IMR-90 (cell line): ENCODE measurements at regions not wholly inside any gene's neighbourhood (a gene's known extent, or its start where the extent isn't known, plus 50 kb on each side); places are given as distances from the start of the nearest gene placed in this dataset.

ENCODE experiments used
- ATAC-seq: fragments of 200-7000 bp; cut with Tn5 transposase; 2 replicates; pipeline ENCODE4 v1.9.1; 2020; ENCODE audit warnings: low read depth, mild to moderate bottlenecking, moderate library complexity
- BruUV-seq: library from RNA; stranded (reverse); fragments of 400-500 nt; replicated peaks from 2 replicates; lab custom pipeline; 2021; lab: Mats Ljungman, UMichigan
- CTCF ChIA-PET: fragments of 300-600 bp; formaldehyde crosslinking; extraction: SDS; loops from one replicate; lab custom pipeline; 2021; ENCODE audit warnings: antibody characterized with exemption; lab: Yijun Ruan, JAX
- POLR2A ChIA-PET: fragments of 300-600 bp; sonication (Branson Sonifier 250); formaldehyde crosslinking; loops from one replicate; lab custom pipeline; 2022; ENCODE audit warnings: antibody characterized with exemption; ENCODE audit not compliant: unreplicated experiment; lab: Charles Lee
- DNase-seq: peaks from one replicate; pipeline ENCODE4 v3.0.0; 2013
- H2AFZ ChIP-seq: replicated peaks from 2 replicates; pipeline ENCODE3; 2013; ENCODE audit warnings: low read length, mild to moderate bottlenecking; ENCODE audit not compliant: poor library complexity
- H2AK5ac ChIP-seq: 2 replicates; pipeline ENCODE4 v1.6.1; 2013; ENCODE audit warnings: low read depth, low read length, inconsistent platforms
- H2AK9ac ChIP-seq: replicated peaks from 2 replicates; pipeline ENCODE3; 2013; ENCODE audit warnings: mild to moderate bottlenecking, low read depth, low read length, moderate library complexity; ENCODE audit not compliant: poor library complexity
- H2BK120ac ChIP-seq: 2 replicates; pipeline ENCODE4 v1.6.1; 2013; ENCODE audit warnings: low read depth, low read length, inconsistent platforms
- H2BK15ac ChIP-seq: 3 replicates; pipeline ENCODE4 v1.6.1; 2013; ENCODE audit warnings: low read depth, low read length, inconsistent platforms
- H2BK20ac ChIP-seq: 2 replicates; pipeline ENCODE4 v1.6.1; 2013; ENCODE audit warnings: low read depth, mild to moderate bottlenecking, inconsistent platforms, low read length, moderate library complexity
- H2BK5ac ChIP-seq: 2 replicates; pipeline ENCODE4 v1.6.1; 2013; ENCODE audit warnings: mild to moderate bottlenecking, low read depth, low read length, inconsistent platforms; ENCODE audit not compliant: poor library complexity, severe bottlenecking
- H3K14ac ChIP-seq: replicated peaks from 2 replicates; pipeline ENCODE4 v1.6.1; 2013; ENCODE audit warnings: low read depth, low read length, inconsistent platforms
- H3K18ac ChIP-seq: 2 replicates; pipeline ENCODE4 v1.6.1; 2013; ENCODE audit warnings: low read depth, low read length, control low read depth
- H3K23ac ChIP-seq: 2 replicates; pipeline ENCODE4 v1.6.1; 2013; ENCODE audit warnings: low read depth, low read length, inconsistent platforms
- H3K27ac ChIP-seq: 2 replicates; pipeline ENCODE4 v1.5.1; 2013; ENCODE audit warnings: mild to moderate bottlenecking, control low read depth, low read length; ENCODE audit not compliant: insufficient read depth
- H3K27me3 ChIP-seq: 2 replicates; pipeline ENCODE4 v1.6.1; 2013; ENCODE audit warnings: low read length; ENCODE audit not compliant: control insufficient read depth, insufficient read depth
- H3K36me3 ChIP-seq: 2 replicates; pipeline ENCODE4 v1.6.1; 2013; ENCODE audit warnings: low read length, mixed read lengths; ENCODE audit not compliant: control insufficient read depth, insufficient read depth
- H3K4ac ChIP-seq: 2 replicates; pipeline ENCODE4 v1.6.1; 2013; ENCODE audit warnings: low read depth, low read length, inconsistent platforms
- H3K4me1 ChIP-seq: 2 replicates; pipeline ENCODE4 v1.6.1; 2013; ENCODE audit warnings: low read length, mixed read lengths; ENCODE audit not compliant: control insufficient read depth, insufficient read depth
- H3K4me2 ChIP-seq: 2 replicates; pipeline ENCODE4 v1.6.1; 2013; ENCODE audit warnings: low read depth, mild to moderate bottlenecking, control low read depth, low read length, moderate library complexity
- H3K4me3 ChIP-seq: 2 replicates; pipeline ENCODE4 v1.5.1; 2013; ENCODE audit warnings: low read depth, mild to moderate bottlenecking, control low read depth, low read length, moderate library complexity; ENCODE audit not compliant: insufficient read depth
- H3K56ac ChIP-seq: 2 replicates; pipeline ENCODE4 v1.6.1; 2013; ENCODE audit warnings: low read length, inconsistent platforms; ENCODE audit not compliant: insufficient read depth; ENCODE audit errors: extremely low read depth
- H3K79me1 ChIP-seq, 2 experiments: 2 replicates each; pipeline ENCODE4 v1.6.1; 2013; ENCODE audit warnings: low read length in 2 of 2, inconsistent platforms in 1 of 2, low read depth in 1 of 2
- H3K9ac ChIP-seq: 2 replicates; pipeline ENCODE4 v1.6.1; 2013; ENCODE audit warnings: low read depth, low read length, control low read depth
- H3K9me1 ChIP-seq: 2 replicates; pipeline ENCODE4 v1.6.1; 2013; ENCODE audit warnings: low read length, inconsistent platforms; ENCODE audit not compliant: insufficient read depth
- H3K9me3 ChIP-seq: 2 replicates; pipeline ENCODE4 v1.6.1; 2013; ENCODE audit warnings: low read length; ENCODE audit not compliant: control insufficient read depth, insufficient read depth
- H4K20me1 ChIP-seq: 2 replicates; pipeline ENCODE4 v1.6.1; 2013; ENCODE audit warnings: low read length, inconsistent platforms; ENCODE audit not compliant: insufficient read depth
- H4K5ac ChIP-seq: 2 replicates; pipeline ENCODE4 v1.6.1; 2013; ENCODE audit warnings: mild to moderate bottlenecking, low read depth, low read length, control low read depth
- H4K8ac ChIP-seq, 2 experiments: 2 replicates each; pipeline ENCODE4 v1.6.1; 2013; ENCODE audit warnings: low read depth in 2 of 2, low read length in 2 of 2, control low read depth in 1 of 2, inconsistent platforms in 1 of 2
- H4K91ac ChIP-seq: 2 replicates; pipeline ENCODE4 v1.6.1; 2013; ENCODE audit warnings: low read depth, low read length, inconsistent platforms; ENCODE audit not compliant: insufficient read depth
- BHLHE40 ChIP-seq: fragments of 150-350 bp; IDR thresholded peaks from 2 replicates; pipeline ENCODE4 v1.6.1; 2016; ENCODE audit warnings: mild to moderate bottlenecking, low read depth, low read length
- CEBPB ChIP-seq: IDR thresholded peaks from 2 replicates; pipeline ENCODE4 v1.6.1; 2012; ENCODE audit warnings: low read depth, low read length, improper control_type of control experiment
- ELK1 ChIP-seq: fragments of 150-350 bp; IDR thresholded peaks from 2 replicates; pipeline ENCODE4 v1.6.1; 2016; ENCODE audit warnings: low read depth, mild to moderate bottlenecking, low read length, moderate library complexity, borderline replicate concordance
- FOS ChIP-seq: fragments of 150-350 bp; IDR thresholded peaks from 2 replicates; pipeline ENCODE4 v1.6.1; 2016; ENCODE audit warnings: low read depth, low read length
- MAFK ChIP-seq: IDR thresholded peaks from 2 replicates; pipeline ENCODE4 v1.6.1; 2012; ENCODE audit warnings: low read depth, low read length, improper control_type of control experiment
- MAZ ChIP-seq: IDR thresholded peaks from 2 replicates; pipeline ENCODE4 v1.6.1; 2012; ENCODE audit warnings: low read depth, mild to moderate bottlenecking, low read length, improper control_type of control experiment, moderate library complexity, borderline replicate concordance
- MXI1 ChIP-seq: IDR thresholded peaks from 2 replicates; pipeline ENCODE4 v1.6.1; 2012; ENCODE audit warnings: low read depth, mild to moderate bottlenecking, low read length, moderate library complexity, borderline replicate concordance
- NFE2L2 ChIP-seq: fragments of 150-350 bp; IDR thresholded peaks from 2 replicates; pipeline ENCODE4 v1.6.1; 2016; ENCODE audit warnings: low read depth, mild to moderate bottlenecking, low read length
- POLR2A ChIP-seq: IDR thresholded peaks from 2 replicates; pipeline ENCODE4 v1.6.1; 2012; ENCODE audit warnings: mild to moderate bottlenecking, low read depth, low read length
- RAD21 ChIP-seq: IDR thresholded peaks from 2 replicates; pipeline ENCODE4 v1.6.1; 2012; ENCODE audit warnings: low read length, improper control_type of control experiment
- RCOR1 ChIP-seq: IDR thresholded peaks from 2 replicates; pipeline ENCODE4 v1.6.1; 2012; ENCODE audit warnings: mild to moderate bottlenecking, low read length, improper control_type of control experiment; ENCODE audit not compliant: insufficient replicate concordance
- RFX5 ChIP-seq: IDR thresholded peaks from 2 replicates; pipeline ENCODE4 v1.8.0; 2012; ENCODE audit warnings: low read depth, mild to moderate bottlenecking, low read length, moderate library complexity
- SMC3 ChIP-seq: fragments of 150-350 bp; IDR thresholded peaks from 2 replicates; pipeline ENCODE4 v1.6.1; 2016; ENCODE audit warnings: low read depth, mild to moderate bottlenecking, antibody characterized with exemption, low read length, moderate library complexity
- USF2 ChIP-seq: fragments of 150-350 bp; IDR thresholded peaks from 2 replicates; pipeline ENCODE4 v1.6.1; 2017; ENCODE audit warnings: mild to moderate bottlenecking, antibody characterized with exemption, low read length, low read depth
- WGBS, 2 experiments: methylation state at CpG; one replicate each; pipeline versions ENCODE4 v1.1.5 to v1.1.7; 2013; ENCODE audit warnings: missing lambda C conversion rate in 2 of 2; ENCODE audit not compliant: insufficient read length in 1 of 2; ENCODE audit errors: extremely low coverage in 2 of 2; 5-methylcytosine and 5-hydroxymethylcytosine counted together
- dilution Hi-C: fragments of 300-500 bp; cut with HindIII; formaldehyde crosslinking; loops from one replicate; pipeline ENCODE4 v1.14.3; 2018; ENCODE audit warnings: low sequenced_read_pairs; ENCODE audit not compliant: unreplicated experiment
- in situ Hi-C: fragments of 300-500 bp; cut with MboI; formaldehyde crosslinking; loops from 3 replicates; pipeline ENCODE4 v1.14.3; 2019; ENCODE audit warnings: low sequenced_read_pairs, inconsistent platforms, mixed read lengths
- intact Hi-C: fragments of 100-400 bp; cut with micrococcal nuclease; formaldehyde crosslinking; loops from 2 replicates; pipeline ENCODE4 v1.10.0; 2022
- TF ChIP-seq, protein P1 (sequence below): conservative IDR thresholded peaks from 2 replicates; pipeline ENCODE4 v1.5.1; 2012; ENCODE audit warnings: mild to moderate bottlenecking, low read depth, low read length, improper control_type of control experiment

- Histone ChIP-seq H3K4ac (no peak overlapping the region), H4K20me1 (no peaks in the 10 kb centered on the region), H3K56ac (no peak overlapping the region), H3K23ac (no peak overlapping the region), H3K36me3 (no peaks in the 10 kb centered on the region), H3K18ac (no peak overlapping the region), H2AK9ac (no peak overlapping the region), H4K5ac (no peak overlapping the region), H3K9ac (no peak overlapping the region), H2AFZ (no peak overlapping the region), H3K9me3 (no peaks in the 10 kb centered on the region), H3K4me2 (no peak overlapping the region), H2BK20ac (no peak overlapping the region), H4K8ac (no peak overlapping the region), H3K79me1 (no peaks in the 10 kb centered on the region), H3K27ac (no peak overlapping the region), H3K27me3 (no peaks in the 10 kb centered on the region), H4K91ac (no peak overlapping the region), H2AK5ac (no peak overlapping the region), H2BK5ac (no peak overlapping the region), H2BK120ac (no peak overlapping the region), H3K4me3 (no peak overlapping the region), H2BK15ac (no peak overlapping the region), H3K14ac (no peak overlapping the region), H3K4me1 (peaks cover 17% of the 10 kb centered on the region), H3K9me1 (peaks cover 5% of the 10 kb centered on the region)
- ChIA-PET POLR2A (interaction anchor here (0.7 kb wide), 1 partner anchor 122 kb away, joined by 3 read pairs; no protein-coding TSS in a partner anchor), CTCF (interaction anchor here (1.0 kb wide), 1 partner anchor 239 kb away, joined by 3 read pairs; no protein-coding TSS in a partner anchor)
- dilution Hi-C loops (no loop called here), in situ Hi-C loops (no loop called here), intact Hi-C loops (no loop called here)
- 100% methylated on average over 2 of the region's 12 CpGs; no CpG with 5 or more reads in 1 of the 2 experiments for WGBS, 2 experiments
- ATAC-seq (no peak), DNase-seq (no peak)
- no TSS peak for BruUV-seq
- no peak for TF ChIP-seq CEBPB
- TF ChIP-seq USF2: no peak
- TF ChIP-seq ELK1: no peak
- TF ChIP-seq, protein P1, sequence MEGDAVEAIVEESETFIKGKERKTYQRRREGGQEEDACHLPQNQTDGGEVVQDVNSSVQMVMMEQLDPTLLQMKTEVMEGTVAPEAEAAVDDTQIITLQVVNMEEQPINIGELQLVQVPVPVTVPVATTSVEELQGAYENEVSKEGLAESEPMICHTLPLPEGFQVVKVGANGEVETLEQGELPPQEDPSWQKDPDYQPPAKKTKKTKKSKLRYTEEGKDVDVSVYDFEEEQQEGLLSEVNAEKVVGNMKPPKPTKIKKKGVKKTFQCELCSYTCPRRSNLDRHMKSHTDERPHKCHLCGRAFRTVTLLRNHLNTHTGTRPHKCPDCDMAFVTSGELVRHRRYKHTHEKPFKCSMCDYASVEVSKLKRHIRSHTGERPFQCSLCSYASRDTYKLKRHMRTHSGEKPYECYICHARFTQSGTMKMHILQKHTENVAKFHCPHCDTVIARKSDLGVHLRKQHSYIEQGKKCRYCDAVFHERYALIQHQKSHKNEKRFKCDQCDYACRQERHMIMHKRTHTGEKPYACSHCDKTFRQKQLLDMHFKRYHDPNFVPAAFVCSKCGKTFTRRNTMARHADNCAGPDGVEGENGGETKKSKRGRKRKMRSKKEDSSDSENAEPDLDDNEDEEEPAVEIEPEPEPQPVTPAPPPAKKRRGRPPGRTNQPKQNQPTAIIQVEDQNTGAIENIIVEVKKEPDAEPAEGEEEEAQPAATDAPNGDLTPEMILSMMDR: no peak
- no peak for TF ChIP-seq RAD21
- no peak for TF ChIP-seq FOS
- no peak for TF ChIP-seq BHLHE40
- no peak for TF ChIP-seq POLR2A
- no peak for TF ChIP-seq SMC3
- no peak for TF ChIP-seq RFX5
- no peak for TF ChIP-seq RCOR1
- TF ChIP-seq MAZ: no peak
- no peak for TF ChIP-seq MXI1
- TF ChIP-seq MAFK: no peak
- TF ChIP-seq NFE2L2: no peak
These were observed 100.1 kb upstream of the ASAP2 start for GRCh38 chr2:9106338-9107167.
